ENCODE measurements at regions not wholly inside any gene's neighbourhood (a gene's known extent, or its start where the extent isn't known, plus 50 kb on each side); places are given as distances from the start of the nearest gene placed in this dataset.
A peak's percentile ranks its signal among the peaks of the same experiment; 100 is the strongest.

GRCh38 chr4:108352664-108353308 is 184.1 kb upstream of the LEF1 start:
- WGBS (ENCODE audit: low lambda C conversion rate, missing lambda C conversion rate) = 32% methylated on average over 6 of the region's 6 CpGs
- Histone ChIP-seq H3K36me3 (replicated peaks; ENCODE audit: insufficient read depth, low read depth) (no peaks in the 10 kb centered on the region), H2AFZ (no peak overlapping the region), H3K9me2 (replicated peaks; ENCODE audit: insufficient read depth) (no peaks in the 10 kb centered on the region), H3K27me3 (no peaks in the 10 kb centered on the region), H3K4me2 (peak overlapping the region; percentile 59), H4K20me1 (ENCODE audit: insufficient read depth, poor library complexity, severe bottlenecking) (no peaks in the 10 kb centered on the region), H3K4me3 (no peak overlapping the region), H3K27ac (peak overlapping the region; percentile 74), H3K4me1 (ENCODE audit: insufficient read depth) (peaks cover 44% of the 10 kb centered on the region), H3K79me2 (no peaks in the 10 kb centered on the region), H3K9me3 (ENCODE audit: low read depth) (no peaks in the 10 kb centered on the region)
- peak; percentile 27 for DNase-seq (ENCODE audit: low spot score)
- TF ChIP-seq EZH2phosphoT487 (IDR thresholded peaks at IDR 0.05; ENCODE audit: low read depth, severe bottlenecking, unreplicated experiment) (no peak), EZH2 (IDR thresholded peaks at IDR 0.05; ENCODE audit: borderline replicate concordance) (no peak), CTCF (IDR thresholded peaks at IDR 0.05; ENCODE audit: poor library complexity) (no peak)

GRCh38 chr4:108351791-108352190 is 183.1 kb upstream of the LEF1 start:
- H3K4me2 ChIP-seq = peak overlapping the region; percentile 59
- no peak overlapping the region for H3K4me3 ChIP-seq
- H3K9me3 ChIP-seq (ENCODE audit: low read depth) = no peaks in the 10 kb centered on the region
- TF ChIP-seq EZH2 (IDR thresholded peaks at IDR 0.05; ENCODE audit: borderline replicate concordance) (no peak), EZH2phosphoT487 (IDR thresholded peaks at IDR 0.05; ENCODE audit: low read depth, severe bottlenecking, unreplicated experiment) (no peak), CTCF (IDR thresholded peaks at IDR 0.05; ENCODE audit: poor library complexity) (no peak)
- no peaks in the 10 kb centered on the region for H3K79me2 ChIP-seq
- no peaks in the 10 kb centered on the region for H3K36me3 ChIP-seq (replicated peaks; ENCODE audit: insufficient read depth, low read depth)
- no peaks in the 10 kb centered on the region for H3K27me3 ChIP-seq
- H3K9me2 ChIP-seq (replicated peaks; ENCODE audit: insufficient read depth) = no peaks in the 10 kb centered on the region
- DNase-seq (ENCODE audit: low spot score) = no peak
- H4K20me1 ChIP-seq (ENCODE audit: insufficient read depth, poor library complexity, severe bottlenecking) = no peaks in the 10 kb centered on the region
- H3K27ac ChIP-seq = peak overlapping the region; percentile 74
- peaks cover 44% of the 10 kb centered on the region for H3K4me1 ChIP-seq (ENCODE audit: insufficient read depth)
- no peak overlapping the region for H2AFZ ChIP-seq
- WGBS (ENCODE audit: low lambda C conversion rate, missing lambda C conversion rate) = 21% methylated on average over 1 of the region's 1 CpG

GRCh38 chr4:108350332-108350731 is 181.6 kb upstream of the LEF1 start:
- no peak overlapping the region for H3K27ac ChIP-seq
- H3K9me2 ChIP-seq (replicated peaks; ENCODE audit: insufficient read depth) = no peaks in the 10 kb centered on the region
- no peak overlapping the region for H3K4me3 ChIP-seq
- no peaks in the 10 kb centered on the region for H4K20me1 ChIP-seq (ENCODE audit: insufficient read depth, poor library complexity, severe bottlenecking)
- H3K79me2 ChIP-seq = no peaks in the 10 kb centered on the region
- no peaks in the 10 kb centered on the region for H3K36me3 ChIP-seq (replicated peaks; ENCODE audit: insufficient read depth, low read depth)
- 54% methylated on average over 14 of the region's 14 CpGs for WGBS (ENCODE audit: low lambda C conversion rate, missing lambda C conversion rate)
- H3K4me1 ChIP-seq (ENCODE audit: insufficient read depth) = peaks cover 39% of the 10 kb centered on the region
- no peak for DNase-seq (ENCODE audit: low spot score)
- H3K27me3 ChIP-seq = no peaks in the 10 kb centered on the region
- peak overlapping the region; percentile 34 for H3K4me2 ChIP-seq
- no peaks in the 10 kb centered on the region for H3K9me3 ChIP-seq (ENCODE audit: low read depth)
- no peak overlapping the region for H2AFZ ChIP-seq
- TF ChIP-seq EZH2 (IDR thresholded peaks at IDR 0.05; ENCODE audit: borderline replicate concordance) (no peak), CTCF (IDR thresholded peaks at IDR 0.05; ENCODE audit: poor library complexity) (no peak), EZH2phosphoT487 (IDR thresholded peaks at IDR 0.05; ENCODE audit: low read depth, severe bottlenecking, unreplicated experiment) (no peak)
